Erythroblast (primary cell): ENCODE measurements at regions not wholly inside any gene's neighbourhood (a gene's known extent, or its start where the extent isn't known, plus 50 kb on each side); places are given as distances from the start of the nearest gene placed in this dataset.

Experiments
- DNase-seq, 2 experiments: peaks; one replicate each; lab custom pipeline; 2025; lab: John Stamatoyannopoulos, UW
- GATA1 ChIP-seq: IDR thresholded peaks from 2 replicates; pipeline ENCODE4 v1.6.1; 2011; ENCODE audit warnings: low read depth, mild to moderate bottlenecking, control low read depth, low read length, moderate library complexity
- POLR2A ChIP-seq: IDR thresholded peaks from 2 replicates; pipeline ENCODE4 v1.6.1; 2011; ENCODE audit warnings: mild to moderate bottlenecking, low read length

- peak; percentile 61 to 72 for DNase-seq
- TF ChIP-seq GATA1 (no peak), POLR2A (no peak)
Observed at GRCh38 chr17:77470800-77471733, 330.3 kb downstream of the SEC14L1 start.

- no peak for TF ChIP-seq POLR2A
- no peak for TF ChIP-seq GATA1
- peak; percentile 15 to 39 for DNase-seq
Observed at GRCh38 chr17:77471984-77472461, 331.3 kb downstream of the SEC14L1 start.

- TF ChIP-seq GATA1 (no peak), POLR2A (no peak)
- no peak for DNase-seq
Observed at GRCh38 chr17:77472468-77473310, 331.9 kb downstream of the SEC14L1 start.

- no peak for TF ChIP-seq POLR2A
- no peak for TF ChIP-seq GATA1
- no peak for DNase-seq
Observed at GRCh38 chr17:77473615-77474226, 333.0 kb downstream of the SEC14L1 start.

- DNase-seq, result no peak
- TF ChIP-seq POLR2A (no peak), GATA1 (no peak)
Observed at GRCh38 chr17:77474292-77474988, 333.7 kb downstream of the SEC14L1 start.

- DNase-seq, result no peak
- TF ChIP-seq POLR2A (no peak), GATA1 (no peak)
Observed at GRCh38 chr17:77475016-77475976, 334.5 kb downstream of the SEC14L1 start.

- no peak for DNase-seq
Observed at GRCh38 chr17:77476006-77476405, 335.2 kb downstream of the SEC14L1 start.

GRCh38 chr17:77476498-77476897, 335.7 kb downstream of the SEC14L1 start:
- no peak for TF ChIP-seq POLR2A
- TF ChIP-seq GATA1, result no peak
- no peak for DNase-seq

More at GRCh38 chr17:77476006-77476405, 335.2 kb downstream of the SEC14L1 start:
- TF ChIP-seq GATA1 (no peak), POLR2A (no peak)

- TF ChIP-seq GATA1 (no peak), POLR2A (no peak)
- no peak for DNase-seq
Observed at GRCh38 chr17:77476931-77477805, 336.4 kb downstream of the SEC14L1 start.

GRCh38 chr17:77478281-77478680, 337.5 kb downstream of the SEC14L1 start:
- no peak for DNase-seq

GRCh38 chr17:77478899-77479298, 338.1 kb downstream of the SEC14L1 start:
- TF ChIP-seq GATA1, result no peak
- no peak for TF ChIP-seq POLR2A
- no peak for DNase-seq

More at GRCh38 chr17:77478281-77478680, 337.5 kb downstream of the SEC14L1 start:
- TF ChIP-seq POLR2A, result no peak
- TF ChIP-seq GATA1, result no peak
